KMS-11 (cell line): ENCODE measurements at regions not wholly inside any gene's neighbourhood (a gene's known extent, or its start where the extent isn't known, plus 50 kb on each side); places are given as distances from the start of the nearest gene placed in this dataset.
"Not testable (repeated sequence)": the region's sequence is repeated elsewhere in the genome, so short reads cannot be mapped to it uniquely, and the experiment has no call there.

ENCODE experiments used
- H2AFZ ChIP-seq: fragments of 200-600 bp; sonication (generic); 2 replicates; pipeline ENCODE4 v1.6.1; 2016; ENCODE audit warnings: antibody characterized with exemption, mixed run types, low read depth
- H3K27ac ChIP-seq: fragments of 200-600 bp; sonication (generic); 2 replicates; pipeline ENCODE4 v1.6.1; 2016; ENCODE audit warnings: mild to moderate bottlenecking, mixed run types
- H3K27me3 ChIP-seq: fragments of 200-600 bp; sonication (generic); 2 replicates; pipeline ENCODE4 v1.6.1; 2017; ENCODE audit warnings: mild to moderate bottlenecking, low read depth, mixed run types, moderate library complexity; ENCODE audit not compliant: insufficient read depth
- H3K36me3 ChIP-seq: fragments of 200-600 bp; sonication (generic); 2 replicates; pipeline ENCODE4 v1.6.1; 2017; ENCODE audit warnings: mild to moderate bottlenecking, mixed run types; ENCODE audit not compliant: insufficient read depth
- H3K4me1 ChIP-seq: fragments of 200-600 bp; sonication (generic); 2 replicates; pipeline ENCODE4 v1.6.1; 2016; ENCODE audit warnings: mild to moderate bottlenecking, low read depth, mixed run types; ENCODE audit not compliant: poor library complexity, severe bottlenecking
- H3K4me2 ChIP-seq: fragments of 200-600 bp; sonication (generic); 2 replicates; pipeline ENCODE4 v1.7.0; 2016; ENCODE audit warnings: mild to moderate bottlenecking, mixed run types
- H3K4me3 ChIP-seq: fragments of 200-600 bp; sonication (generic); IDR thresholded peaks from 2 replicates; pipeline ENCODE4 v1.6.1; 2017; ENCODE audit warnings: low read depth, low read length, mixed read lengths; ENCODE audit not compliant: insufficient read depth
- H3K79me2 ChIP-seq: fragments of 200-600 bp; sonication (generic); 2 replicates; pipeline ENCODE4 v1.6.1; 2016; ENCODE audit warnings: low read depth, mixed run types; ENCODE audit not compliant: insufficient read depth
- H3K9ac ChIP-seq: fragments of 200-600 bp; sonication (generic); 2 replicates; pipeline ENCODE4 v1.6.1; 2016; ENCODE audit warnings: mild to moderate bottlenecking, mixed run types
- H4K20me1 ChIP-seq: fragments of 200-600 bp; sonication (generic); 2 replicates; pipeline ENCODE4 v1.6.1; 2016; ENCODE audit warnings: mild to moderate bottlenecking, mixed run types; ENCODE audit not compliant: insufficient read depth
- TF ChIP-seq, protein P1 (sequence below): fragments of 200-600 bp; sonication (generic); conservative IDR thresholded peaks from 2 replicates; pipeline ENCODE4 v1.6.1; 2017; ENCODE audit warnings: low read depth, mild to moderate bottlenecking, antibody characterized with exemption, low read length, moderate library complexity, mixed read lengths

DNA sequence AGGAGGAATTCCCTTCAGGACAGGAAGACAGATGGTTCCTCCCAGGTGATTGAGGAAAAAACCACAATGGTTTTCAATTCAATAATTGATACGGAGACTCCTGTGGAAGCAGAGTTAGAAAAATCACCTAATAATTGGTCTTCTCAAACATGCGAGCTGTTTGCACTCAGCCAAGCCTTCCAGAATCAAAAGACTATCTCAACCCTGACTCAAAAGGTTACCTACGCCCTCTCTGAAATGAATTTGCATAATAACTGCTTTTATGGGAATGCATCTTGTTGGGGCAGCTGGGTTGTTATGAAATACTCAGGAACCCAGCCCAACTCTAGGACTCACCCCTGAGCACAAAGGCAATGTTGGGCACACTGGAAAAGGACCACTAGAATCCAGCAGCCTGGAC is 66.9 kb upstream of the ARSJ start:
- H3K9ac ChIP-seq: no peak overlapping the region
- H3K27me3 ChIP-seq: no peaks in the 10 kb centered on the region
- H3K27ac ChIP-seq: no peak overlapping the region
- no peaks in the 10 kb centered on the region for H3K36me3 ChIP-seq
- H3K4me1 ChIP-seq: peaks cover 3% of the 10 kb centered on the region
- no peaks in the 10 kb centered on the region for H4K20me1 ChIP-seq
- H3K4me2 ChIP-seq: no peak overlapping the region
- no peak overlapping the region for H3K4me3 ChIP-seq
- TF ChIP-seq, protein P1, sequence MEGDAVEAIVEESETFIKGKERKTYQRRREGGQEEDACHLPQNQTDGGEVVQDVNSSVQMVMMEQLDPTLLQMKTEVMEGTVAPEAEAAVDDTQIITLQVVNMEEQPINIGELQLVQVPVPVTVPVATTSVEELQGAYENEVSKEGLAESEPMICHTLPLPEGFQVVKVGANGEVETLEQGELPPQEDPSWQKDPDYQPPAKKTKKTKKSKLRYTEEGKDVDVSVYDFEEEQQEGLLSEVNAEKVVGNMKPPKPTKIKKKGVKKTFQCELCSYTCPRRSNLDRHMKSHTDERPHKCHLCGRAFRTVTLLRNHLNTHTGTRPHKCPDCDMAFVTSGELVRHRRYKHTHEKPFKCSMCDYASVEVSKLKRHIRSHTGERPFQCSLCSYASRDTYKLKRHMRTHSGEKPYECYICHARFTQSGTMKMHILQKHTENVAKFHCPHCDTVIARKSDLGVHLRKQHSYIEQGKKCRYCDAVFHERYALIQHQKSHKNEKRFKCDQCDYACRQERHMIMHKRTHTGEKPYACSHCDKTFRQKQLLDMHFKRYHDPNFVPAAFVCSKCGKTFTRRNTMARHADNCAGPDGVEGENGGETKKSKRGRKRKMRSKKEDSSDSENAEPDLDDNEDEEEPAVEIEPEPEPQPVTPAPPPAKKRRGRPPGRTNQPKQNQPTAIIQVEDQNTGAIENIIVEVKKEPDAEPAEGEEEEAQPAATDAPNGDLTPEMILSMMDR: no peak
- no peak overlapping the region for H2AFZ ChIP-seq
- no peaks in the 10 kb centered on the region for H3K79me2 ChIP-seq

DNA sequence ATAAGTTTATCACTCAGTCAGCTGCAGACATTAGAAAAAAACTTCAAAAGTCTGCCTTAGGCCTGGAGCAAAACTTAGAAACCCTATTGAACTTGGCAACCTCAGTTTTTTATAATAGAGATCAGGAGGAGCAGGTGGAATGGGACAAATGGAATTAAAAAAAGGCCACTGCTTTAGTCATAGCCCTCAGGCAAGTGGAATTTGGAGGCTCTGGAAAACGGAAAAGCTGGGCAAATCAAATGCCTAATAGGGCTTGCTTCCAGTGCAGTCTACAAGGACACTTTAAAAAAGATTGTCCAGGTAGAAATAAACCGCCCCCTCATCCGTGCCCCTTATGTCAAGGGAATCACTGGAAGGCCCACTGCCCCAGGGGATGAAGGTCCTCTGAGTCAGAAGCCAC is 68.7 kb upstream of the ARSJ start:
- H3K9ac ChIP-seq, H3K79me2 ChIP-seq, H3K4me2 ChIP-seq, H2AFZ ChIP-seq, H3K27me3 ChIP-seq, H3K36me3 ChIP-seq, H3K27ac ChIP-seq, H3K4me1 ChIP-seq, H4K20me1 ChIP-seq, H3K4me3 ChIP-seq: not testable (repeated sequence)

DNA sequence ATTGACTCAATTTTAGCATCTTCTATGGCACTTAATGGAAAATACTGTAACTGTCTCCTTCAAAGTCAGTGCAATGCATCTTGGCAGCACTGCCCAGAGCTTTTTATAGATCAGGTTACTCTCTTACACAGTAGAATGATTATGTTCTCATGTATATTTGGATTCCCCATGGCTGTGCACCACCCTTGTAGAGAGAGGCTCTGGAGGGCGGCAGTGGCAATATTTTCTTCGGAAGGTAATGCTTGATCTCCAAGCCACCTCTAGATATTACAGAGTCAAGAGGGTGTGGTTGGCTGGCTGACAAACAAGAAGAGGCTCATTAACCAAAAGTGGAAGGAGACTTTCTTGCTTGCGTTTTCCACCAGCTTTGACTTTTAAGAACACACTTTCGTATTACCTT is 72.8 kb upstream of the ARSJ start:
- Histone ChIP-seq H3K4me1 (no peaks in the 10 kb centered on the region), H3K4me3 (no peak overlapping the region), H3K27me3 (no peaks in the 10 kb centered on the region), H3K9ac (no peak overlapping the region), H3K36me3 (no peaks in the 10 kb centered on the region), H4K20me1 (no peaks in the 10 kb centered on the region), H2AFZ (no peak overlapping the region), H3K4me2 (no peak overlapping the region), H3K27ac (no peak overlapping the region), H3K79me2 (no peaks in the 10 kb centered on the region)
- TF ChIP-seq, protein P1: no peak

DNA sequence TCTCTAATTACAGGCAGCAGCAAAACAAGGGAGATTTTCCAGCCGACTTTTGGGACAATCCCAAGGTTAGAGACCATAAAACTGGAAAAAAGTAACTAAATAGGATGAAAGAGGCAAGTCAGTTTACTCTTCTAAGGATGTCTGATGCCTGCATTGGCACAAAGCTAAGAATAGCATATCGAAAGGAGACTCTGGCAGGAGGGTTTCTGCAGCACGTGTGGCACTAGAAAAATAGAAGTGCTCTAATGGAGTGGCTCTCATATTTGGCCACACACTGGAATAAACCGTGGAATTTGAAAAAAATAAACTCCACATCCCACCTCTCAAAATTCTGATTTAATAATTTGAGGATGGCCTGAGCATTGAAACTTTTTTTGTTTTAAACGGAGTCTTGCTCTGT is 77.2 kb upstream of the ARSJ start:
- Histone ChIP-seq H2AFZ (no peak overlapping the region), H3K79me2 (no peaks in the 10 kb centered on the region), H3K4me1 (no peaks in the 10 kb centered on the region), H3K27ac (no peak overlapping the region), H3K4me3 (no peak overlapping the region), H3K27me3 (no peaks in the 10 kb centered on the region), H3K36me3 (no peaks in the 10 kb centered on the region), H3K4me2 (no peak overlapping the region), H4K20me1 (no peaks in the 10 kb centered on the region), H3K9ac (no peak overlapping the region)
- TF ChIP-seq, protein P1: no peak

DNA sequence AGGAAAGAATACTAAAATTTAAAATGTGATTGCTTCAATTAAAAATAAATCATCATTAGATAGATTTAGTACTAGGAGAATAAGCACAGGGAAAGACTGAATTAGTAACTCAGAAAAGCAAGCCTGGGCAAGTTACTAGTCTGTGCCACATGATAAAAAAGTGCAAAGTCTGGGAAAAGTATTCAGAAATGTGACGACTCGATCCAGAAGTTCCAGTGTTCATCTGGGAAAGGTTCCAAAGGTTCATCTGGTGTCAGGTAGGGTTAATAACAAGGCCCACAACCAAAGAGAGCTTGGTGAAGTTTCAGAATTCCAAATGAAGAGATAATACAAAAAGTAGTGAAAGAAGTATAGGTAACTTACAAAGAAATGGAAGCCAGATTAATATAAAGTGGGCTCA is 78.3 kb upstream of the ARSJ start:
- H3K27me3 ChIP-seq: no peaks in the 10 kb centered on the region
- H3K4me3 ChIP-seq: no peak overlapping the region
- H3K4me1 ChIP-seq: no peaks in the 10 kb centered on the region
- H2AFZ ChIP-seq: no peak overlapping the region
- TF ChIP-seq, protein P1: no peak
- H3K9ac ChIP-seq: no peak overlapping the region
- no peaks in the 10 kb centered on the region for H3K36me3 ChIP-seq
- H3K27ac ChIP-seq: no peak overlapping the region
- H3K4me2 ChIP-seq: no peak overlapping the region
- H4K20me1 ChIP-seq: no peaks in the 10 kb centered on the region
- H3K79me2 ChIP-seq: no peaks in the 10 kb centered on the region
